Panc1 (cell line): ENCODE measurements at regions not wholly inside any gene's neighbourhood (a gene's known extent, or its start where the extent isn't known, plus 50 kb on each side); places are given as distances from the start of the nearest gene placed in this dataset.

Experiments used
- ATAC-seq: fragments of 200-7000 bp; cut with Tn5 transposase; 2 replicates; pipeline ENCODE4 v1.9.1; 2020; ENCODE audit warnings: mild to moderate bottlenecking, moderate library complexity
- BruUV-seq: library from RNA; stranded (reverse); fragments of 400-500 nt; replicated peaks from 2 replicates; lab custom pipeline; 2021; lab: Mats Ljungman, UMichigan
- CTCF ChIA-PET: fragments of 300-600 bp; sonication (Branson Sonifier 250); formaldehyde crosslinking; loops from one replicate; lab custom pipeline; 2022; ENCODE audit warnings: antibody characterized with exemption; lab: Charles Lee
- POLR2A ChIA-PET: fragments of 300-600 bp; sonication (Branson Sonifier 250); formaldehyde crosslinking; loops from one replicate; lab custom pipeline; 2022; ENCODE audit warnings: antibody characterized with exemption; lab: Charles Lee
- DNase-seq: peaks from one replicate; pipeline ENCODE4 v3.0.0-alpha.2; 2010; ENCODE audit warnings: low read depth, low spot score
- H3K27ac ChIP-seq: 2 replicates; pipeline ENCODE4 v1.5.1; 2011; ENCODE audit warnings: mild to moderate bottlenecking, low read length, inconsistent platforms
- H3K27me3 ChIP-seq: fragments of 200-500 bp; sonication (Bioruptor generic); 2 replicates; pipeline ENCODE4 v1.6.0; 2014; ENCODE audit warnings: low read length, inconsistent platforms; ENCODE audit not compliant: control insufficient read depth, insufficient read depth
- H3K36me3 ChIP-seq: fragments of 200-500 bp; sonication (Bioruptor generic); 2 replicates; pipeline ENCODE4 v1.5.1; 2014; ENCODE audit warnings: inconsistent platforms, mild to moderate bottlenecking, low read length, moderate library complexity; ENCODE audit not compliant: control insufficient read depth, insufficient read depth
- H3K4me1 ChIP-seq: 2 replicates; pipeline ENCODE4 v1.5.1; 2011; ENCODE audit warnings: inconsistent platforms, mild to moderate bottlenecking, low read length, moderate library complexity; ENCODE audit not compliant: control insufficient read depth, insufficient read depth
- H3K4me3 ChIP-seq, 2 experiments: 2 replicates each; pipeline ENCODE4 v1.5.1; 2011 to 2012; ENCODE audit warnings: low read depth in 2 of 2, low read length in 2 of 2, mild to moderate bottlenecking in 2 of 2, inconsistent platforms in 1 of 2, moderate library complexity in 1 of 2
- H3K9me3 ChIP-seq: fragments of 200-500 bp; sonication (Bioruptor generic); 2 replicates; pipeline ENCODE4 v1.5.1; 2014; ENCODE audit warnings: low read depth, mild to moderate bottlenecking, inconsistent platforms, low read length, moderate library complexity; ENCODE audit not compliant: control insufficient read depth, insufficient read depth
- POLR2AphosphoS5 ChIP-seq: IDR thresholded peaks from 2 replicates; pipeline ENCODE4 v1.6.1; 2012; ENCODE audit warnings: mild to moderate bottlenecking, low read depth, low read length, moderate library complexity
- REST ChIP-seq, 2 experiments: IDR thresholded peaks; 2 replicates each; pipeline ENCODE4 v1.6.1; 2011 to 2012; ENCODE audit warnings: low read depth in 2 of 2, control low read depth in 1 of 2, low read length in 1 of 2, mild to moderate bottlenecking in 1 of 2, moderate library complexity in 1 of 2; ENCODE audit not compliant: insufficient read depth in 1 of 2
- SIN3A ChIP-seq: IDR thresholded peaks from 2 replicates; pipeline ENCODE4 v1.6.1; 2012; ENCODE audit warnings: low read depth, mild to moderate bottlenecking, low read length, moderate library complexity, borderline replicate concordance; ENCODE audit not compliant: insufficient read depth
- TCF7L2 ChIP-seq: IDR thresholded peaks from 2 replicates; pipeline ENCODE4 v1.6.1; 2011; ENCODE audit warnings: mild to moderate bottlenecking, low read depth, low read length, inconsistent platforms
- in situ Hi-C: cut with HindIII; loops from 2 replicates; pipeline ENCODE4 v1.10.0; 2016; ENCODE audit warnings: low sequenced_read_pairs, low pct_unique_long_range_greater_than_20kb
- intact Hi-C: fragments of 100-400 bp; cut with micrococcal nuclease; formaldehyde crosslinking; loops from one replicate; pipeline ENCODE4 v1.10.0; 2022; ENCODE audit not compliant: unreplicated experiment
- TF ChIP-seq, protein P1 (sequence below): fragments of 450-650 bp; IDR thresholded peaks from 2 replicates; pipeline ENCODE4 v1.5.1; 2017; ENCODE audit warnings: mild to moderate bottlenecking

- intact Hi-C loops, result no loop called here
- ATAC-seq (no peak), DNase-seq (no peak)
- Histone ChIP-seq H3K36me3 (no peaks in the 10 kb centered on the region), H3K9me3 (no peaks in the 10 kb centered on the region), H3K27me3 (no peaks in the 10 kb centered on the region), H3K4me1 (no peaks in the 10 kb centered on the region), H3K4me3 (no peak overlapping the region), H3K27ac (no peak overlapping the region)
- BruUV-seq, result no TSS peak
- ChIA-PET POLR2A (no interaction called here), CTCF (no interaction called here)
- in situ Hi-C loops, result no loop called here
- TF ChIP-seq TCF7L2, result no peak
- TF ChIP-seq, protein P1, sequence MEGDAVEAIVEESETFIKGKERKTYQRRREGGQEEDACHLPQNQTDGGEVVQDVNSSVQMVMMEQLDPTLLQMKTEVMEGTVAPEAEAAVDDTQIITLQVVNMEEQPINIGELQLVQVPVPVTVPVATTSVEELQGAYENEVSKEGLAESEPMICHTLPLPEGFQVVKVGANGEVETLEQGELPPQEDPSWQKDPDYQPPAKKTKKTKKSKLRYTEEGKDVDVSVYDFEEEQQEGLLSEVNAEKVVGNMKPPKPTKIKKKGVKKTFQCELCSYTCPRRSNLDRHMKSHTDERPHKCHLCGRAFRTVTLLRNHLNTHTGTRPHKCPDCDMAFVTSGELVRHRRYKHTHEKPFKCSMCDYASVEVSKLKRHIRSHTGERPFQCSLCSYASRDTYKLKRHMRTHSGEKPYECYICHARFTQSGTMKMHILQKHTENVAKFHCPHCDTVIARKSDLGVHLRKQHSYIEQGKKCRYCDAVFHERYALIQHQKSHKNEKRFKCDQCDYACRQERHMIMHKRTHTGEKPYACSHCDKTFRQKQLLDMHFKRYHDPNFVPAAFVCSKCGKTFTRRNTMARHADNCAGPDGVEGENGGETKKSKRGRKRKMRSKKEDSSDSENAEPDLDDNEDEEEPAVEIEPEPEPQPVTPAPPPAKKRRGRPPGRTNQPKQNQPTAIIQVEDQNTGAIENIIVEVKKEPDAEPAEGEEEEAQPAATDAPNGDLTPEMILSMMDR, result no peak
These were observed 617.4 kb upstream of the SALL3 start for GRCh38 chr18:78362198-78362597.

- no peak for ATAC-seq
- H3K27me3 ChIP-seq, result no peaks in the 10 kb centered on the region
- BruUV-seq, result no TSS peak
These were observed 615.8 kb upstream of the SALL3 start for GRCh38 chr18:78363556-78364387.

More at GRCh38 chr18:78363556-78364387, 615.8 kb upstream of the SALL3 start:
- no peak overlapping the region for H3K4me3 ChIP-seq
- in situ Hi-C loops, result no loop called here
- intact Hi-C loops, result no loop called here
- ChIA-PET POLR2A (no interaction called here), CTCF (no interaction called here)
- DNase-seq, result no peak
- no peaks in the 10 kb centered on the region for H3K4me1 ChIP-seq
- H3K27ac ChIP-seq, result no peak overlapping the region
- H3K36me3 ChIP-seq, result no peaks in the 10 kb centered on the region
- no peaks in the 10 kb centered on the region for H3K9me3 ChIP-seq
- TF ChIP-seq REST (IDR thresholded peaks at IDR 0.05; ENCODE audit: insufficient read depth in 1 of 2, low read depth in 2 of 2, low read length in 1 of 2), result no peak
- no peak for TF ChIP-seq SIN3A
- TF ChIP-seq, protein P1, result no peak
- TF ChIP-seq POLR2AphosphoS5, result no peak
- TF ChIP-seq TCF7L2, result no peak
